GM03348 (cell line): ENCODE measurements at regions not wholly inside any gene's neighbourhood (a gene's known extent, or its start where the extent isn't known, plus 50 kb on each side); places are given as distances from the start of the nearest gene placed in this dataset.

Source experiments
- DNase-seq: peaks from one replicate; pipeline ENCODE4 v3.0.0; 2012; ENCODE audit warnings: low spot score

DNA sequence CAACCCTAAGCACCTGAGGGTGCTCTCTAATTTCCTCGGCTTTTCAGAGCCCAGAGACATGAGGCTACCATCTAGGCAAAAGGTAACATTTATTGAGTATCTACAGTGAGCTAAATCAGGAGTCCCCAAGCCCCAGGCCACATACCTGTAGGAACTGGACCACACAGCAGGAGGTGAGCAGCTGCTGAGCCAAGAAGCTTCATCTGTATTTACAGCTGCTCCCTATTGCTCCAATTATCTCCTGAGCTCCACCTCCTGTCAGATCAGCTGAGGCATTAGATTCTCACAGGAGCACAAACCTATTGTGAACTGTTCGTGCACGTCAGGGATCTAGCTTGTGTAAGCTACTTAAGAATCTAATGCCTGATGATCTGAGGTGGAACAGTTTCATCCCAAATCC, 70.2 kb downstream of the RND3 start:
- DNase-seq = no peak

DNA sequence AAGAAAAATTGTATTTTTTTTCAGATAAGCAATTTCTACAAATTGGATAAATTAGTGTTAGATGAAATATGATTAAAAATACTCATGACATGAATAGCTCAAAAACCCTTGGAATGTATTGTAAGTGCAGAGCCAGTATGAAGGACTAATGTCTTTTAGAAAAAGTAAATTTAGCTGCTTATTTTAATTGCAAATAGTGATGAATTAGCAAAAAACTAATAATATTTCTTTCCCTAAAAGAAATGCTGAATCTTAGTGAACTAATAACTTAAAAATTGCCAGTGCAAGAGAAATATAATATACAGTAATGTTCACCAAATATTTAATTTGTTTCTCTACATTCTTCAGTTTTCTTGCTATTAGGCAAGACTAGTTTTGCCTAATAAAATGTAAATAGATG, 72.4 kb downstream of the RND3 start:
- no peak for DNase-seq

DNA sequence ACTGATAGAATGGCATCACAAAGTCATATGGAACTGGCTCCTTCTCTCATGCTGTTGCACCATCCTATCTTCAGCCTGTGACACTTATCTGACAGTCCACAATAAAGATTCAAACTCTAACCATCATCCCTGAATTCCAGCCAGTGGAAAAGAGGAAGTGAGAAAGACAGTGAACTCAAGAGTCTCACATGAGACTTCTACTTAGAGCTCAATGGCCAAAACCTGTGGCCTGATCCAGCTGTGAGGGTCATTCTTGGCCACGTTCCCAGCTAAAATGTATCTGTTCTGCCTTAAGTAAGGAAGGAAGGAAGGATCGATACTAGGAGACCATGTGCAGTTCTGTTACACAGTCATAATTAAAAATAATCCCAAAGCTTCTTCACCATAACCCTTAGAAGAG, 73.6 kb downstream of the RND3 start:
- DNase-seq = no peak

DNA sequence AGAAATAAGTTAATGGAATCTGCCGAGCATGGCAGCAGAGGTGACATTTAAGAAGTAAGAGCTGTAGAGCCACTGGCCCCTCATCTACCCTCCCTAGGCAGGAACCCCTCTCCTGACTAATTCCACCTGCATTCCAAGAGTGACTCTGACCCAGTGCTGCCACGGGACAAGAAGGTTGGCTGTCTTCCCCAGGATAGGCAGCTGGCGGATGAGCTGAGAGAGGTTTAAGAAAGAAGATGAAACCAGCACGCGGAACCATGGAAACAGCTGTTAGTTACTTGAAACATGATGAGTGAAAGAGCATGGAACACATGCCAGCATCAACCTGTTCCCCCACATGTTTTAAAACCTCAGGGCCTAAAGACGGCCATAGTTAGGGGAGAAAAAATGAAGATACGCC, 74.1 kb downstream of the RND3 start:
- DNase-seq = no peak

DNA sequence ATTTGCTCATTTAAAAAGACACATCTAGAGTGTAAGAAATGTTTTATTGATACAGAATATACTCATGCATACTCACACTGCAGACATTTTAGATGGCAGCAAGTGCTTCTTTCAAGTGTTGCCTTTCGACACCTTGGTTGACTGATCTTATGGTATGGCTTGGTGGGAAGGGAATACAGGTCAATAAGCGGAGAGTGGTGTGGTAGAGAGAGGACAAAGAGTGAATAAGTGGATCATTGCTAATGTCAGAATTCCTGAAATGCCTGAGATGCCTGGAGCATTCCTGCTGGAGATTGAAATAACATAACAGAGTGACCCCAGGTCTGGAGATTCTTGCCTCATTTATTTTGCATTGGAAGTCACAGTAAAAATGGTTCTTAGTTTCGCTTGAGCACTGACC, 76.7 kb downstream of the RND3 start:
- peak; percentile 77 for DNase-seq

DNA sequence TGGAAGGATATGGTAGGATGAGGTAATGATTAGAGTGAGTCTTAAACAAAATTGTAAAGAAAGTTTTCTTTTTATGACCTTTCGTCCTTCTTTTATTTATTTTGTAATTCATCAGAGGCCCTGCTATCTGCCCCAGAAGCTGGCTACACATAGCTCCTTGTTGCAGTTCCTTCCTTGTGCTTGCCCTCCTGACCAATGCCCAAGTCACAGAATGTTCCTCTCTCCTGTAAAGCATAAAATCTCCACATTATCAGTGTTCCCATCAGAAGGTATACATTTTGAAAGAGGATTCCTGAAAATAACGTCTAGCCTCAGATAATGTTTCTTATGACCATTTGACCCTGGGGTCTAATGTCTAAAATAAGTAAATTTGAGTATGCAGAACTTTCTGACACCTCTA, 78.3 kb downstream of the RND3 start:
- DNase-seq = no peak

DNA sequence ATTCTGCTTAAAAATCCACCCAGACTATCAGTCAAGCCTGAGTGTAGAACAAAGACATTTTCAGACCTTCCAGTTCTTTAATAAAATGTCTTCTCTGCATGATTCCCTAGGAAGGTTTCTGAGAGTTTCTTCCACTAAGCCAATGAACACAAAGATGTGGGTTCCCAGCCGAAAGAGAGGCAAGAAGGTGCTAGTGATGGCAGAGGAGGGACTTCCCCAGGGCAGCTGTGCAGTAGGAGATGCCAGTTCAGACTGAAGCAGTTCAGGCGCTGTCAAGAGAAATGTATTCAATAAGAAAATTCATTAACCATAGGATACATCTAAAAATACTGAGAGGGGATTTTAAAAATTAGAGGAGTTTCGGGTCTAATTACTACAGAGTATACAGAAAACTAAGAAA, 83.3 kb downstream of the RND3 start:
- no peak for DNase-seq

DNA sequence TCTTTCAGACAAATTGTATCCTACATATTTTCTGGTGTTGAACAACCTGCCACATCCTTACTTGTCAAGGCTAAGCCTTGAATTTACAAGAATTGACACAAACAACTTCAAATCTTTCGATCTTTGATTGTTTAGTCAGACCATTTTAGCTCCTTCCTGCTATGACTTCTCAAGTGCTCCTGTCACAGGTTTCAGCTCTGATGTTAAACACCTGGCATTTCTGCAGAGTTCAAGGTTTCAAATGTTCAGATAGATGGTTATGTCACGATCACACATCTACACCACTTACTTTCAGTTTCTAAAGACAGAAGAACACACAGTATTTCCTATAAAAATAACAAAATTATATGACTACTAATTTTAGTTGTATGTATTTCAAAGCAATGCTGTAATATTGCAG, 84.0 kb downstream of the RND3 start:
- DNase-seq = no peak

DNA sequence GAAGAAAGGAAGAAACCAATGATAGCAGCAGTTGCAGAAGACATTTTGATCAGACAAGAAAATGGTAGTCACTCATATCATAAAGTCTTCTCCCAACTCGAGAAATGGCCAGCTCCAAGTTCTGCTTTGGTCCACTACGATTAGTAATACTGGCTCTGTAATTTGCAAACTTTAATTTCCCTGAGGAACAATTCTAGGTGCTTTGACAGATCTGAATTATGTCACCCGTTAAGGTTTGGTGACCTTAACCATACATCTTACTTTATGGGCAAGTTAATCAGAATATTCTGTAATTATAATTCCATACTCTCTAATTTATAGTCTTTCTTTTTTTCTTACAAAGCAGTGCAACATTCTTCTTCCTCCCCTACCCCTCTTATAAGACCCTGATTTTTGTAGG, 84.5 kb downstream of the RND3 start:
- DNase-seq = no peak

DNA sequence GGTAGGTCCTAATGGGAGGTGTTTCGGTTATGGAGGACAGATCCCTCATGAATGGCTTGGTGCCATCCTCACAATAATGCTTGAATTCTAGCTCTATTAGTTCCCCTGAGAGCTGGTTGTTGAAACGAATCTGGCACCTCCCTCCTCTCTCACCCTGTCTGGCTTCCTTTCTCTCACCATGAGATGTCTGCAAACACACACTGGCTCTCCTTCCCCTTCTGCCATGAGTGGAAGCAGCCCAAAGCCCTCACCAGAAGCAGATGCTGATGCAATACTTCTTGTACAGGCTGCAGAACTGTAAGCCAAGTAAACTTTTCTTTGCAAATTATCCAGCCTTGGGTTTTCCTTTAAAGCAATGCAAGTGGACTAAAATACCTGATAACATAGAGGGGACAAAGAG, 86.6 kb downstream of the RND3 start:
- DNase-seq = no peak

DNA sequence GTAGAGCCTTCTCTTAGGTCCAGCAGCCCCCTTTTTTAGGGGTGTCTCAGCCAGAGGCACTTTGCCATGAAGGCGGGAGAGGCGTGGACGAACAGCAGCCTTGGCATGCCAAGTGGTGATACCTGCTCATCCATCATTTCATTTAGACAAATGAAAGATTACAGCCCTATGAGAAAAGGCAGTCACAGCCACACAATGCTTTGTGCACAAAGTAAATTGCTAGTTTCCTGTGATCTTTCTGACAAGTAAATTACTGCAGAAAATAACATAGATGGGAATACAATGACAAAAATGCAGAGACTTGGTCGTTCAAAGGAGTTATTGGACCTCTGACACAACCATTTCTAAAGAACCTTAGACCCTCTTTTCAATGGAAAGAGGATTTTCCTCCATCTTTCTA, 94.9 kb downstream of the RND3 start:
- DNase-seq = no peak

DNA sequence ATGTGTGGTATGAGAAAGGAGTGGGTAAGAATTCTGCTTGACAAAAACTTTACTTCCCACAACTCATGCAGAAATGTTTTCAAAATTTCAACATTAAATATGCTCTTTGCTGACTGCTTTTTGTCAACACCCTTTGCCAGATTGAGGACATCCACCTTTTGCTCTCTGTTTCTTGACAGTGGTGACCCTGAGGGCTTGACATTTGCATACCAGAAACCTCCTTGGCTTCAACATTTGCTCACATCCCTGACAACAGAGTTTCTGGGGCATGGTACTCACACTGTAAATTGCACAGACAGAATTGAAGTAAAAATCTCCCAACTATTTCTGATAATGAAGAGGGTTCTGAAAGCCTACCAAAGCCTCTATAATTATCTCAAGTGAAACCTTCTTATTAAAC, 95.7 kb downstream of the RND3 start:
- no peak for DNase-seq

DNA sequence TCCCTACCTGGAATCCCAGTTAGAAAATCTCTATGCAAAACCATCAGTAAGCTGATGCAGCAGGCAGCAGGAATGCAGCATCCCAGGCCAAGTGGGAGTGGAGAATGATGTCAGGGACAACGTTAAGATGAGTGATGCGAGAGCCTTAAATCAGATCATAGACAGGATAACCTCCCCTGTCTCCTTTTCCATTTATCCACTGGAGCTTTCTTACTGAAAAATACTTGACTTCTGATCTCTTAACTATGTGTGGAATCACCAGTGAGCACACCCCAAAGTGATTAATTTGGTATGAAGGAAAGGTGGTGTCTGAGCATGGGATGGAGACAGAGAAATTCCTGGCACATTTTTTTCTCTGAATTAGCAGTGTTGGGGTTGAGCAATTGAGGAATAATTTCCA, 98.0 kb downstream of the RND3 start:
- DNase-seq = peak; percentile 72

DNA sequence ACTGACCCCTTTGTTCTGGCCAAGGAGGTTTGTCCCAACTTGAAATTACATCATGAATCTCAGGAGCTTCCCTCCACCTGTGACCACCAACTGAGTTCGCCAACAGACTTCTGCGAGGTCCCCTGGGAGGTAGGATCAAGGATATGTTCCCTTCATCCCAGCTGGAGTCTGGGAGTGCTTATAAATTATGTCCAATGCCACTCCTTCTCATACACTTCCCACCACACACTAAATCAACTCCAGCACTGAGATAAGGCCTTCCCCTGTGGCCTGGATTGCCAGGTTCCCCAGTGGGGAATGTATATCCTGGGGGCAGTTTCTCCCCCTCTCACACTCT, 99.2 kb downstream of the RND3 start:
- peak; percentile 7 for DNase-seq

DNA sequence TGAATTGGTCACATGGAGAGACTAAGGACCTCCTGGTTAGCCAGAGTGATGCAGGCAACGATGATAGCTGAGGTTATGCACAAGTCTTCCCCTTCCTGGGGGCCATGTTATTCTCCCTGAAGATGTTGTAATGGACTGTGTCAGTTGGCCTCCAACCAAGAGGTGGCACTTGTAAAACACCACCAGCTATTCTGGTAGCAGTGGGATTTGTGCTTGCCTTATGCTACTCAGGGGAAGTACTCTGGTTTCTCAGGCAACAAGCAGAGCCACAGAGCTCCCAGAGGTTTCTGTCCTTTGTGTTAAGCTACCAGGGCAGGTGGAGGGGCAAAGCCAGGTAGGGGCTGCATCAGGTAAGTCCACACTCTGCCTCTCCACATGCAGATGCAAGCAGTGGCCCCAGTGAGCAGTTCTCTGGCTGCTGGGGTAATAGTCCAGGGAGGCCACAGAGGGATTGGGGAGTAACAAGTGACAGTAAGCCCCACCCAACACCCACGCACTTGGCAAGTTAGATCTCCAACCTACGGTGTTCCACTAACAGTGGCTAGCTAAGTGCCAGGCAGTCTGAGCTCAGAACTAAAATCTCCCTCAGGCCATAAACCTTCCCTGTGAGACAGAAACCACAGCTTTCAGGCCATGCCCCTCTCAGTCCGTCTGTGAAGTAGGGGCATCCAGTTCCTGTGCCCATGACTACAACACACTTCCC, 99.7 kb downstream of the RND3 start:
- peak; percentile 7 for DNase-seq

DNA sequence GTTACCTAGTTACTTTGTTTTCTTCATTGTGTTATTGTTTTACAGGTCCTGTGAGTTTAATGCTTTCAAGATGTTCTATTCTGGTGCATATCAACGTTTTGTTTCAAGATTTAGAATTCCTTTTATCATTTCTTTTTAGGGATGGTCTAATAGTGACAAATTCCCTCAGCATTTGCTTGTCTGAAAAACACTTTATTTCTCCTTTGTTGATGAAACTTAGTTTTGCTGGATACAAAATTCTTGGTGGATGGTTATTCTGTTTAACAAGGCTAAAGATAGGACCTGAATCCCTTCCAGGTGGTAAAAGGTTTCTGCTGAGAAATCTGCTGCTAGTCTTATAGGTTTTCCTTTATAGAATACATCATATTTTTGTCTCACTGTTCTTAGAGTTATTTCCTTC, 102.3 kb downstream of the RND3 start:
- DNase-seq = no peak

DNA sequence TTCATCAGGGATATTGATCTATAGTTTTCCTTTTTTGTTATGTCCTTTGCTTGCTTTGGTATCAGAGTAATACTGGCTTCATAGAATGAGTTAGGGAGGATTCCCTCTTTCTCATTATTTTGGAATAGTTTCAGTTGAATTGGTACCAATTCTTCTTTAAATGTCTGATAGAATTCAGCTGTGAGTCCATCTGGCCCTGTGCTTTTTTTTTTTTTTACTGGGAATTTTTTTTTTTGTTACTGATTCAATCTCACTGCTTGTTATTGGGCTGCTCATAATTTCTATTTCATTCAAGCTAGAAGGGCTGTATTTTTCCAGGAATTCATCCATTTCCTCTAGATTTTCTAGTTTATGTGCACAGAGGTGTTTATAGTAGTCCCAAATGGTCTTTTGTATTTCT, 103.9 kb downstream of the RND3 start:
- DNase-seq = no peak

DNA sequence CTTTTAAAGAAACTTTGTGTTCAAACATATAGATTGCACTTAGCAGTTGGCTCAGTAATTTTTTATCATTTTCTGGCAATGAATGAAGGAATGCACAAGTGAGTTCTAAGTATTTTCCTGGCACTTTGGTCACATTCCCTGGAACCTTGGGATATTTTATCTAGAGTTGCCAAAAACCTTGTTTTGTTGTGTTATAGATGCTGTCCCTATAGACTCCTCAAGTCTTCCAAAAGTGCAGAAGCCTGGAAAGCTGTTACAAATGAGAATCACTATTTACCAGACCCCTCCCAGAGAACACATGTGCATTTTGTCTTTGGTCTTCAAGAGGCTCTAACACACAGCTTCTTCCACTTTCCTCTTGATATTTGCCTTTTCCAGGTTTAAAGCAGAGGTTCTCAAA, 108.3 kb downstream of the RND3 start:
- no peak for DNase-seq

DNA sequence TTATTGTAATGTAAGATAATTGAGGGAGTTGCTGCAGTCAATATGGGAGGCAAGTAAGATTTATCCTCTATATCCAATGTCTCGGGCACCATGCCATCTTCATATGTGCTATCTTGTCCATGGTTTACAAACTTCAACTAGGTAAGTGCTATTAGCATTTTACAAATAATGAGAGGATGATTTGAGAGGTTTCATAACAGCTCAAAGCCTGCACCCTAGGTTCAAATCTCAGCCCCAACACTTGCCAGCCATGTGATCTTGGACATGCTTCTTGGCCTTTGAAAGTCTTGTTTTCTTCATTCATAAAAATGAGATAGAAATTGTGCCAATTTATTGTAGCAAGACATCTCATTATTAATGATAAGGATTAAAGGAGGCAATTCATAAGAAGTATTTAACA, 108.8 kb downstream of the RND3 start:
- no peak for DNase-seq

DNA sequence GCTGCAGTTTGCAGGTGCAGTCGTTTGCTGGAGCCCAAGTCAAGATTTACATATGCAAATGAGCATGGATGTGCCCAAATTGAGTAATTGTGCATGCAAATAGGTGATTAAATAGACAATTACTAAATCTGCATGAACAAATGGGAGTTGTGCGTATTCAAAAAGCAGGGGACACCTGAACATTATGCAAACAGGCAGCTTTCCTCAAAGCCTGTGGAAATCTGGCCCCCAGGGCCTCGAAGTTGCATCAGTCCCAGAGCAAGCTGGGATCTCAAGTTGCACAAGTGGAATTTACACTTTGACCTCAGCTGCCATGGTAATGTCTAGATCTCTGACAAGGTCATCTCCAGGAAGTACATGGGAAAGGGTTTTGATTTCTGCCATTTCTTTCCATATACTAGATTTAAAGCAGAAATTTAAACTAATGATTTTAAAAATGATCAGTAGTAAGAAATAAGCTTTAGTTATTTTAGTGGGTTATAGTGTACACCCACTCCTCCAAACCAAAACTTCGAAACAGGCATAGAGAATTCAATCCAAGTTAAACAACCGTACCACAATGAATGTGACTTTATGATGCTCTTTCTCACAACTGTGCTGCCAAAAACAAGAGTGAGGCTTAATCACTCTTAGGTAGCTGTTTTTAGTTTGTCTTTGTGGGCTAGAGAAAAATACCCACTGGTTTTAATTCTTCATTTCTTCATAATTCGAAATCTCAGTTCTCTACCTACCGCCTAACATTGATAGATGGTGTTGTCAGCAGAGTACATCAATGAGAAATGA, 110.7 kb downstream of the RND3 start:
- no peak for DNase-seq

DNA sequence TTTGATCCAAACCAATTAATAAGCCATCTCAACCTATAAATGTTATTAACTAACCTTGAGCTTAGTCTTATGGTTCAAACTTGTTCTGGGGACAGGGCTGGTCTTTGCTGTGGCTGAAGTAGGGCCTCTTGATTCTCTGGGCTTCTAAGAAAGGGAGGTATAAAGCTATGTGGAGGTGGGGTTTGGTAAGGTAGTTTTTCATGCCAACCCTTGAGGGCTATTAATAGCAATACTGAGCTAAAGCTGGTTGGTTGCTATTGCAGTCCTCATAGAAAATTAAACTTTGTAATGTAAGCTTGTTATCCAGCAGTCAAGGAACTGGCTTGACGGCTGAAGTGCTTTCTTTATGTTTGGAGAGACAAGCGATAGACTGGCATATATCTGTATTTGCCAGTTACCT, 112.1 kb downstream of the RND3 start:
- DNase-seq = no peak

DNA sequence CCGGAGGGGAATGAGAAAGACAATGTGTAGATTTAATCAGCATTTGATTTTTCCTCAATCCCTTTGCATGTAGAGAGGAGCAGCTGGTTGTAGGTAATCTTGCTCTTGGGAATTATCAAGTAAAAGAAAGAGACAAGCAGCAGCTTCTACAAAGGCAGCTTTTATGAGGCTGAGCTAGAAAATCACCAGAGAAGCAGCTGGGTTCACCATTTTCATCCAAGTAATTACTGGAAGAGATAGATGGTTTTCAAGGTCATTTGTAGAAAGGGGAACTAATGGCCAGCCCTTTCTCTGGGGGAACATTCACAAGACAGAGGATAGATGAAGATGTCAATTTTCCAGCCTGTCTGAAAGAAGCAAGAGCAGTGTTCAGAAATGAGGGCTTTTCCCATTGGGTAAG, 113.0 kb downstream of the RND3 start:
- DNase-seq = no peak

DNA sequence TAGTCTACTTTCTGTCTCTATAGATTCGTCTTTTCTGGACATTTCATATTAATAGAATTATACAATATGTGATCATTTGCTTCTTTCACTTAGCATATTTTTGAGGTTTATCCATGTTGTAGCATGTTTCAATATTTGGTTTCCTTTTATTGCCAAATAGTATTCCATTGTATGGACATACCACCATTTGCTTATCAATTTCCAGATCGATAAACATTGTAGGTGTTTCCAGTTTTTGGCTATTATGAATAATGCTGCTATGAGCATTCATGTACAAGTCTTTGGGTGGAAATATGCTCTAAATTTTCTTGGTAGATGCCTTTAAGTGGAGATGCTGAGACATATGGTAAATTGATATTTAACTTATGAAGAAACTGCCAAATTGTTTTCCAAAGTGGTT, 114.1 kb downstream of the RND3 start:
- DNase-seq = no peak
